ENCODE measurements at regions not wholly inside any gene's neighbourhood (a gene's known extent, or its start where the extent isn't known, plus 50 kb on each side); places are given as distances from the start of the nearest gene placed in this dataset.

GRCh38 chr2:186220409-186220808 is 265.7 kb upstream of the ZC3H15 start:
- no peak overlapping the region for H3K27ac ChIP-seq (replicated peaks)
- intact Hi-C loops (cut with micrococcal nuclease), result no loop called here

GRCh38 chr2:186229265-186229664 is 256.8 kb upstream of the ZC3H15 start:
- no peaks in the 10 kb centered on the region for H3K27me3 ChIP-seq (ENCODE audit: low read depth)
- no peak for DNase-seq
- no peak overlapping the region for H3K27ac ChIP-seq (replicated peaks)
- peaks cover 91% of the 10 kb centered on the region for H3K9me3 ChIP-seq (replicated peaks)
- intact Hi-C loops (cut with micrococcal nuclease), result no loop called here
- no peaks in the 10 kb centered on the region for H3K4me1 ChIP-seq
- no peak overlapping the region for H3K4me3 ChIP-seq
- H3K36me3 ChIP-seq, result peaks cover 19% of the 10 kb centered on the region
- TF ChIP-seq CTCF (IDR thresholded peaks at IDR 0.05; ENCODE audit: borderline replicate concordance), result no peak

More at GRCh38 chr2:186220409-186220808, 265.7 kb upstream of the ZC3H15 start:
- no peak for TF ChIP-seq CTCF (IDR thresholded peaks at IDR 0.05; ENCODE audit: borderline replicate concordance)
- H3K4me3 ChIP-seq, result no peak overlapping the region
- H3K27me3 ChIP-seq (ENCODE audit: low read depth), result no peaks in the 10 kb centered on the region
- no peak for DNase-seq
- H3K9me3 ChIP-seq (replicated peaks), result peaks cover 12% of the 10 kb centered on the region
- no peaks in the 10 kb centered on the region for H3K36me3 ChIP-seq
- no peaks in the 10 kb centered on the region for H3K4me1 ChIP-seq

- intact Hi-C loops (cut with micrococcal nuclease), result no loop called here
- H3K4me3 ChIP-seq, result no peak overlapping the region
- no peaks in the 10 kb centered on the region for H3K4me1 ChIP-seq
- TF ChIP-seq CTCF (IDR thresholded peaks at IDR 0.05; ENCODE audit: borderline replicate concordance), result no peak
- DNase-seq, result no peak
- no peak overlapping the region for H3K27ac ChIP-seq (replicated peaks)
- no peaks in the 10 kb centered on the region for H3K9me3 ChIP-seq (replicated peaks)
- no peaks in the 10 kb centered on the region for H3K36me3 ChIP-seq
- H3K27me3 ChIP-seq (ENCODE audit: low read depth), result no peaks in the 10 kb centered on the region
These were observed 244.2 kb upstream of the ZC3H15 start for GRCh38 chr2:186241874-186242273.

GRCh38 chr2:186254759-186255158 is 231.3 kb upstream of the ZC3H15 start:
- Histone ChIP-seq H3K27me3 (ENCODE audit: low read depth) (no peaks in the 10 kb centered on the region), H3K36me3 (no peaks in the 10 kb centered on the region), H3K27ac (replicated peaks) (no peak overlapping the region), H3K4me3 (no peak overlapping the region), H3K4me1 (no peaks in the 10 kb centered on the region), H3K9me3 (replicated peaks) (peaks cover 13% of the 10 kb centered on the region)
- TF ChIP-seq CTCF (IDR thresholded peaks at IDR 0.05; ENCODE audit: borderline replicate concordance), result no peak
- intact Hi-C loops (cut with micrococcal nuclease), result no loop called here
- DNase-seq, result no peak

GRCh38 chr2:186255823-186256222 is 230.2 kb upstream of the ZC3H15 start:
- Histone ChIP-seq H3K9me3 (replicated peaks) (peaks cover 13% of the 10 kb centered on the region), H3K27me3 (ENCODE audit: low read depth) (no peaks in the 10 kb centered on the region), H3K4me3 (no peak overlapping the region), H3K4me1 (no peaks in the 10 kb centered on the region), H3K36me3 (no peaks in the 10 kb centered on the region), H3K27ac (replicated peaks) (no peak overlapping the region)
- TF ChIP-seq CTCF (IDR thresholded peaks at IDR 0.05; ENCODE audit: borderline replicate concordance), result no peak
- DNase-seq, result no peak
- intact Hi-C loops (cut with micrococcal nuclease), result no loop called here

GRCh38 chr2:186256540-186256939 is 229.5 kb upstream of the ZC3H15 start:
- no peak for DNase-seq
- Histone ChIP-seq H3K9me3 (replicated peaks) (peaks cover 13% of the 10 kb centered on the region), H3K27ac (replicated peaks) (no peak overlapping the region), H3K36me3 (no peaks in the 10 kb centered on the region), H3K4me1 (no peaks in the 10 kb centered on the region), H3K27me3 (ENCODE audit: low read depth) (no peaks in the 10 kb centered on the region), H3K4me3 (no peak overlapping the region)
- intact Hi-C loops (cut with micrococcal nuclease), result no loop called here
- TF ChIP-seq CTCF (IDR thresholded peaks at IDR 0.05; ENCODE audit: borderline replicate concordance), result peak; percentile 64
